ENCODE measurements at regions not wholly inside any gene's neighbourhood (a gene's known extent, or its start where the extent isn't known, plus 50 kb on each side); places are given as distances from the start of the nearest gene placed in this dataset.
"Not testable (repeated sequence)": the region's sequence is repeated elsewhere in the genome, so short reads cannot be mapped to it uniquely, and the experiment has no call there.

DNA sequence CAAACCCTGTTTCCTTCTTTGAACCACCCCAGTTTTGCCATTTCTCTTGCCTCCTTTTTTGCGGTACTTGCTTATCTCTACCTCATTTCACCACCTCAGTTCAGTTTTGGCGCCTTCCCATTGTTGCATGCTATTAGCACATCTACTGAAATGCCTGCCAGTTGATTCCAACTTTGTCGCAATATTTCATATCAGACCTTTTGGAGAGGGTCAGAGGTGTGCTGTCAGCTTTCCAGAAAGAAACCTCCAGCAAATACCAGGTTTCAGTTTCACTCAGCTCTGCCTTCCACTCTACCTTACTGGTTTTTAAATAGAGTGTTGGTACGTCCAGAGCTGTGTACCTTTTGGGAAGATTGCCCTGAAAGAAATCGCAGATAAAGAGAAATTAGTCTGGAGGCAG lies 91.9 kb upstream of the CPEB2 start:
- no peak for DNase-seq
- in situ Hi-C loops (cut with HindIII; ENCODE audit: low pct_ligation_motif_present, low pct_unique_long_range_greater_than_20kb, low sequenced_read_pairs): no loop called here

DNA sequence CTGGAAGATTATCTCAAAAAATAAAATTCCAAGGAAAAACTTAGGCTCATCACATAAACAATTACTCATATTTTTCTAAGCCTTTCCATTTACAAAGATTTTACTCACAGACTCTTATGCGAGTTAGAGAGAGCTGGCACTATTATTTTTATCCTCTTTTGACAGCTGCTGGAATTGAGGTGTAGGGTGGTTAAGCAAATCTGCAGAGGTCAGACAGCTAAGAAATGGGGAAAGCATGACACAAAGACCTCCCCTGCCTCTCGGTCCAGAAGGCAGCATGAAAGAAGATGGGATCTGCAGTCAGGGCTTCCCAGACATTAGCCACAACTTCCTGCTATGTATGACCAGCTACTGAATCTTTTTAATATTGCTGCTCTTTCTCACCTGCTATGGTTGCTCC lies 89.9 kb upstream of the CPEB2 start:
- no peak for DNase-seq
- in situ Hi-C loops (cut with HindIII; ENCODE audit: low pct_ligation_motif_present, low pct_unique_long_range_greater_than_20kb, low sequenced_read_pairs): no loop called here

DNA sequence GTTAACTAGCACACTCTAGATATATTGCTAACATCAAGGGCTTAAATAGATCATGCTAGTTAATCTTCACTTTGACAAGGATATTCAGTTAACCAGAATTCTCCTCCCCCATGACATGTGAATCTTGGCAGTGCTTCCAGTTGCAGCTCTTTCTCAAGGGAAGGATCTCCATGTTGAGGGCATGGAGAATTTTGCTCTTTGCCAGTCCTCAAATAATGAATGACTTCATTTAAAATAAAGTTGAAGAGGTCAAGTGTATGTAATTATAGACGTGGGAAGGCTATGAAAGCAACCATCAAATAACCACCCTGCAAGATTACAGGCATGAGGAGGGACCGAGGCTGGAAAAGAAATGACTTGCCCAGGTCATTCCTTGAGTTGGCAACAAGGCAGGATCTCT lies 87.3 kb upstream of the CPEB2 start:
- in situ Hi-C loops (cut with HindIII; ENCODE audit: low pct_ligation_motif_present, low pct_unique_long_range_greater_than_20kb, low sequenced_read_pairs): no loop called here
- no peak for DNase-seq

- in situ Hi-C loops (cut with HindIII; ENCODE audit: low pct_ligation_motif_present, low pct_unique_long_range_greater_than_20kb, low sequenced_read_pairs): no loop called here
- peak; percentile 56 for DNase-seq
These were observed 85.6 kb upstream of the CPEB2 start for GRCh38 chr4:14916554-14917297.

GRCh38 chr4:14917298-14917633 lies 85.0 kb upstream of the CPEB2 start:
- no peak for DNase-seq
- in situ Hi-C loops (cut with HindIII; ENCODE audit: low pct_ligation_motif_present, low pct_unique_long_range_greater_than_20kb, low sequenced_read_pairs): no loop called here

DNA sequence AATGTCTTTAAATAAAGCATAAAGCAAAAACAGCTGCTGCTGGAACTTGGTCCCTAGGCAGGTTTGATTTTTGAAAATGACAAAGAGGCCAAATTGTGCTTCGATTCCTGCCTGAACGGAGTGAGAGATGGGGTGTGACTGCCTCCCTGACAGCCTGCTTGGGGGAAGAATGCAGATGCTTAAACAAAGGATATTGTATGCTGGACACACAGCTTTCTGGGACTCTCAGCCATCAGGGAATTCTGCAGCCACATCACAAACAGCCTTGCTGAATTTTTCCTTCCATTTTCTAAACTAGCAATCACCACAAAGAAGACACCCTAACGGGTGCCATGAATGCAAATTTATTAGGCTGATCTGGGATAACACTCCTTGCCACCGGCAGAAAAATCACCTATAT lies 83.9 kb upstream of the CPEB2 start:
- in situ Hi-C loops (cut with HindIII; ENCODE audit: low pct_ligation_motif_present, low pct_unique_long_range_greater_than_20kb, low sequenced_read_pairs): no loop called here
- DNase-seq: no peak

DNA sequence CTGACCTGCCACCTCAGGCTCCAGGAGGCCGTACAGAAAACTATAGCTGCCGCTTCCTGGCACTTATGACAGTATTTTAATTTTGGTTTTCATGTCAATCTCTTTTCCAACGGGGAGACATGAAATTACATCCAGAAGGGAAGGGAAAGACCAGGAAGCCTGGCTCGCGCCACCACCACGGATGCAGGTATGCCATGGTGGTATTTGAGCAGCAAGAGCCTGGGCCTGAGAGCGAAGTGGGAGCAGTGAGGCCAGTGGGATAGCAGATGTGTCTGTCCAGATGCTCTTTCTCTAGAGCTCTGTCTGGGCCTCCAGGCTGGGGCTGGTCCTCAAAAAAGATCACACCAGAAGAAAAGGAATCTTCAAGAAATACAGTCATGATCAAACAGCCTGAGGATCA lies 82.5 kb upstream of the CPEB2 start:
- in situ Hi-C loops (cut with HindIII; ENCODE audit: low pct_ligation_motif_present, low pct_unique_long_range_greater_than_20kb, low sequenced_read_pairs): no loop called here
- DNase-seq: no peak

- DNase-seq: no peak
- in situ Hi-C loops (cut with HindIII; ENCODE audit: low pct_ligation_motif_present, low pct_unique_long_range_greater_than_20kb, low sequenced_read_pairs): no loop called here
These were observed 82.0 kb upstream of the CPEB2 start for GRCh38 chr4:14920237-14920636.

GRCh38 chr4:14920759-14921320 lies 81.4 kb upstream of the CPEB2 start:
- no peak for DNase-seq
- in situ Hi-C loops (cut with HindIII; ENCODE audit: low pct_ligation_motif_present, low pct_unique_long_range_greater_than_20kb, low sequenced_read_pairs): no loop called here

GRCh38 chr4:14921781-14922180 lies 80.5 kb upstream of the CPEB2 start:
- in situ Hi-C loops (cut with HindIII; ENCODE audit: low pct_ligation_motif_present, low pct_unique_long_range_greater_than_20kb, low sequenced_read_pairs); DNase-seq: not testable (repeated sequence)

DNA sequence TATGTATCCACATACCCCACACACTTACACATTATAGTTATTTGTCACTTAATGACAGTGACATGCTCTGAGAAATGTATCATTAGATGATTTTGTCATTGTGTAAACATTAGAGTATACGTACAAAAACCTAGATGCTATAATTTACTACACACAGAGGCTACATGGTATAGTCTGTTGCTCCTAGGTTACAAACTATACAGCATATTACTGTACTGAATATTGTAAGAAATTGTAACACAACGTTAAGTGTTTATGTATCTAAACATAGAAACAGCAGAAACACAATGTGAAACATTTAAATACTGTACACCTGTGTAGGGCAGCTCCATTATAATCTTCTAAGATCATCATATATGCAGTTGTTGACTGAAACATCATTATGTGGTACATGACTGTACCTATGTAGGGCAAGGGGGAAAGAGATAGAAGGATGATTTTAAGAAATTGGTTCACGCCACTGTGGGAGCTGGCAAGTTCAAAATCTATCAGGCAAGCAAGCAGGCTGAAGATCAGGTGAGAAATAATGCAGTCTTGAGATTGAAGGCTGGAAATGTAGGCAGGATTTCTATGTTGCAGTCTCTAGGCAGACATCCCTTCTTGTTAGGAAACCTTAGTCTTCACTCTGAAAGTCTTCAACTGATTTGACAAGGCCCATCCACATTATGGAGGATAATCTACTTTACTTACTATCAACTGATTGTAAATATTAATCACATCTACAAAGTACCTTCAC lies 78.0 kb upstream of the CPEB2 start:
- in situ Hi-C loops (cut with HindIII; ENCODE audit: low pct_ligation_motif_present, low pct_unique_long_range_greater_than_20kb, low sequenced_read_pairs): no loop called here
- no peak for DNase-seq

DNA sequence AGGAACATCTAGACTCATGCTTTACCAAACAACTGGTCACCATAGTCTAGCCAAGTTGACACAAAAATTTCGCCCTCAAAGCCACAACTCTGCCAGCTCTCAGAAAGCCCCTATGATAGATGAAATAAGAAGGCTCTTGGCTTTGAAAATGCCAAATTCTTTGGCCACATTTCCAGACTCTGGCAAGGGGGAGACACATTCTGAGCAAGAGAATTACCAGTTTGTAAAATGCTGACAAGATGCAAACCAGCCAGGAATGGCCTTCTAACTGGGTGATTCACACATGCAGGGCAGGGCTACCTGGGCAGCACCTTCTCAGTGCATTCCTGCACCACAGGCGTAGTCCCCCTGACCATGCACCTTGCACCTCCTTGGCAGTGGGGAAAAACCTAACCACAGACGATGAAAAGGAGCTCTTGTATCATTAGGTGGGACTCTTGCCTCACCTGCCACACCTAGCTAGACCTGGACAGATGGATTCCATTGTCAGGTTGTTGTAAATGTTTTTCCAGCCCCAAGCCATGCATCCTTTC lies 77.4 kb upstream of the CPEB2 start:
- in situ Hi-C loops (cut with HindIII; ENCODE audit: low pct_ligation_motif_present, low pct_unique_long_range_greater_than_20kb, low sequenced_read_pairs): no loop called here

GRCh38 chr4:14925471-14925870 lies 76.8 kb upstream of the CPEB2 start:
- DNase-seq: no peak
- in situ Hi-C loops (cut with HindIII; ENCODE audit: low pct_ligation_motif_present, low pct_unique_long_range_greater_than_20kb, low sequenced_read_pairs): no loop called here

More for the DNA sequence above, 77.4 kb upstream of the CPEB2 start:
- no peak for DNase-seq

DNA sequence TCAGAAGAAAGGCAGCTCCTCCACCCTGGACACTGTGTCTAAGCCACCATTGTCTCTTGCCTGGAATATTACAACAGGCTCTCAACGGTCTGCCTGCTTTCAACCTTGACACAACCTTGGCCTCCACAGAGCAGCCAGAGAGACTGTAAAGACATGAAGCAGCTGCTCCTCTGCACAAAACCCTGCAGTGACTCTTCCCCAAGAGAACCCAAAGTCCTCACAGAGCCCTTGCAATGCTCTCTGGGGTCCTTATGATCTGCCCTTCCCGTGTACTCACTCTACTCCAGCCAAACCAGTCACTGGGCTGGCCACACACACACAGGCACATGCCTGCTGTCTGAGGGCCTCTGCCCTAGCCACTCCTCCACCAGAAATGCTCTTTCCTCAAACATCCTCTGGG lies 75.9 kb upstream of the CPEB2 start:
- in situ Hi-C loops (cut with HindIII; ENCODE audit: low pct_ligation_motif_present, low pct_unique_long_range_greater_than_20kb, low sequenced_read_pairs): no loop called here
- no peak for DNase-seq

GRCh38 chr4:14928035-14928434 lies 74.2 kb upstream of the CPEB2 start:
- in situ Hi-C loops (cut with HindIII; ENCODE audit: low pct_ligation_motif_present, low pct_unique_long_range_greater_than_20kb, low sequenced_read_pairs): no loop called here
- no peak for DNase-seq

GRCh38 chr4:14929669-14930068 lies 72.6 kb upstream of the CPEB2 start:
- in situ Hi-C loops (cut with HindIII; ENCODE audit: low pct_ligation_motif_present, low pct_unique_long_range_greater_than_20kb, low sequenced_read_pairs): no loop called here

DNA sequence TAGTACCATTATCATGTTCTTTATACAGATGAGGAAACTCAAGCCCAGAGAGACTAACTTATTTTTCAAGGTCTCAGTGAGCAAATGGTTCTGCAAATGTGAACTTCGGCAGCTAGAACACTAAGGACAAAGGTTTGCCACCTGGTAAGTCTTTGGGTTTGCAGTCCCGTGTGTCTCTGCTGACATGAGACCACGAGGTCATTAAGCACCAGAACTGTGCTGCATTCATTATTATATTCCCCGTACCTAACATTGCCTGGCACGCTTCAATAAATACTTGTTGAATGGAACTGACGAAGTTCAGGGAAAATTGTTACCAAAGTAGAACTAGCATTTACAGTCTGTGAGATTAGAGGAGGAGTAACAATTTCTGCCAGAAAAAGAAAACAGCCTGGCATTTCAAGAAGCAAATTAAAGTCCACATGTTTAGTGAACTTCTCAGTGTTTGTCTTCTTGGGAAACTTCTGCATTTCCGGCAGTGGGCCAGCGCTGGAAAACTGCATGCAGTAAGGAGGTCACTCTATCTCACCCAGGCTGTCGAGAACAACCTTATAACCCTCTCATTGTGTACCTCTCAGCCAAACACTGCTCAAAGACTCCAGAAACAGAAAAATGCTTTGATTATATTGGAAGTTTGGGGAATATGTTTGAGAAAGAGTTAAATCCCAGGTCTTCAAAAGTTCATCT lies 67.4 kb upstream of the CPEB2 start:
- in situ Hi-C loops (cut with HindIII; ENCODE audit: low pct_ligation_motif_present, low pct_unique_long_range_greater_than_20kb, low sequenced_read_pairs): no loop called here
- no peak for DNase-seq

More at GRCh38 chr4:14929669-14930068, 72.6 kb upstream of the CPEB2 start:
- no peak for DNase-seq

- in situ Hi-C loops (cut with HindIII; ENCODE audit: low pct_ligation_motif_present, low pct_unique_long_range_greater_than_20kb, low sequenced_read_pairs): no loop called here
- no peak for DNase-seq
These were observed 58.5 kb upstream of the CPEB2 start for GRCh38 chr4:14943749-14944148.

- no peak for DNase-seq
- in situ Hi-C loops (cut with HindIII; ENCODE audit: low pct_ligation_motif_present, low pct_unique_long_range_greater_than_20kb, low sequenced_read_pairs): no loop called here
These were observed 49.9 kb upstream of the CPEB2 start for GRCh38 chr4:14952352-14952751.

Data from ACHN (cell line).